Vagina (tissue), 2 donors: ENCODE measurements at regions not wholly inside any gene's neighbourhood (a gene's known extent, or its start where the extent isn't known, plus 50 kb on each side); places are given as distances from the start of the nearest gene placed in this dataset.

Source experiments
- POLR2A ChIP-seq, 2 donors: fragments of 450-650 bp; IDR thresholded peaks; one replicate each; pipeline ENCODE4 v1.6.1; 2017; ENCODE audit warnings: antibody characterized with exemption in 2 of 2, mild to moderate bottlenecking in 2 of 2, moderate library complexity in 2 of 2
- TF ChIP-seq, protein P1 (sequence below), 3 experiments: fragments of 450-650 bp in 2 of 3; fragments of 200-600 bp in 1 of 3; sonication (generic) in 1 of 3; IDR thresholded peaks; one replicate each; pipeline ENCODE4 v1.5.1; 2017 to 2019; ENCODE audit warnings: antibody characterized with exemption in 3 of 3, mild to moderate bottlenecking in 2 of 3, moderate library complexity in 2 of 3

- no peak for TF ChIP-seq POLR2A (IDR thresholded peaks at IDR 0.05)
- TF ChIP-seq, protein P1, sequence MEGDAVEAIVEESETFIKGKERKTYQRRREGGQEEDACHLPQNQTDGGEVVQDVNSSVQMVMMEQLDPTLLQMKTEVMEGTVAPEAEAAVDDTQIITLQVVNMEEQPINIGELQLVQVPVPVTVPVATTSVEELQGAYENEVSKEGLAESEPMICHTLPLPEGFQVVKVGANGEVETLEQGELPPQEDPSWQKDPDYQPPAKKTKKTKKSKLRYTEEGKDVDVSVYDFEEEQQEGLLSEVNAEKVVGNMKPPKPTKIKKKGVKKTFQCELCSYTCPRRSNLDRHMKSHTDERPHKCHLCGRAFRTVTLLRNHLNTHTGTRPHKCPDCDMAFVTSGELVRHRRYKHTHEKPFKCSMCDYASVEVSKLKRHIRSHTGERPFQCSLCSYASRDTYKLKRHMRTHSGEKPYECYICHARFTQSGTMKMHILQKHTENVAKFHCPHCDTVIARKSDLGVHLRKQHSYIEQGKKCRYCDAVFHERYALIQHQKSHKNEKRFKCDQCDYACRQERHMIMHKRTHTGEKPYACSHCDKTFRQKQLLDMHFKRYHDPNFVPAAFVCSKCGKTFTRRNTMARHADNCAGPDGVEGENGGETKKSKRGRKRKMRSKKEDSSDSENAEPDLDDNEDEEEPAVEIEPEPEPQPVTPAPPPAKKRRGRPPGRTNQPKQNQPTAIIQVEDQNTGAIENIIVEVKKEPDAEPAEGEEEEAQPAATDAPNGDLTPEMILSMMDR (IDR thresholded peaks at IDR 0.05): no peak
Measured at GRCh38 chr1:178634445-178634844, 90.6 kb upstream of the RALGPS2 start.
